ENCODE measurements at regions not wholly inside any gene's neighbourhood (a gene's known extent, or its start where the extent isn't known, plus 50 kb on each side); places are given as distances from the start of the nearest gene placed in this dataset.

DNA sequence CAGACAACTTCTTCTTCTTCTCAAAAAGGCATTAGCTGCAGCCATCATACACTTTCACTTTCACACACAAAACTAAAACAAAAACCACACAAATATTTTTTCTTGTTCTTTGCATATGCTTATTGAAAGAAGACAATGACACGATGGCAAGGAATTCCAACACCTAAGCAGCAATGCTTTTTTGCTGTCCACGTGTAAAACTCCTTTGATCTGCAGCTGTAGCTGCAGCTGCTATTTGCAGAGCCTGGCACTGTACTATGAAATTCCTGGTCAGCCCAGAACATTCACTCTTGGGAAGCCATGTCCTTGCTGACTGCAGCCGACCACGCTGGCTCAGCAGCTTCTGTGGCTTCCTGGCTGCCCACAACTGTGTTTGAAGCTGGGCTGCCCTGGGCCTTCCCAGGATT, 316.2 kb downstream of the CDH2 start:
- H3K27ac ChIP-seq = no peak overlapping the region
- DNase-seq (no peak), ATAC-seq (no peak)
- H3K4me1 ChIP-seq = no peaks in the 10 kb centered on the region
- no peaks in the 10 kb centered on the region for H3K27me3 ChIP-seq
- no peaks in the 10 kb centered on the region for H3K9me3 ChIP-seq
- H3K4me3 ChIP-seq = no peak overlapping the region
- intact Hi-C loops (cut with DNase I) = no loop called here
- no peaks in the 10 kb centered on the region for H3K36me3 ChIP-seq
- TF ChIP-seq, protein P1, sequence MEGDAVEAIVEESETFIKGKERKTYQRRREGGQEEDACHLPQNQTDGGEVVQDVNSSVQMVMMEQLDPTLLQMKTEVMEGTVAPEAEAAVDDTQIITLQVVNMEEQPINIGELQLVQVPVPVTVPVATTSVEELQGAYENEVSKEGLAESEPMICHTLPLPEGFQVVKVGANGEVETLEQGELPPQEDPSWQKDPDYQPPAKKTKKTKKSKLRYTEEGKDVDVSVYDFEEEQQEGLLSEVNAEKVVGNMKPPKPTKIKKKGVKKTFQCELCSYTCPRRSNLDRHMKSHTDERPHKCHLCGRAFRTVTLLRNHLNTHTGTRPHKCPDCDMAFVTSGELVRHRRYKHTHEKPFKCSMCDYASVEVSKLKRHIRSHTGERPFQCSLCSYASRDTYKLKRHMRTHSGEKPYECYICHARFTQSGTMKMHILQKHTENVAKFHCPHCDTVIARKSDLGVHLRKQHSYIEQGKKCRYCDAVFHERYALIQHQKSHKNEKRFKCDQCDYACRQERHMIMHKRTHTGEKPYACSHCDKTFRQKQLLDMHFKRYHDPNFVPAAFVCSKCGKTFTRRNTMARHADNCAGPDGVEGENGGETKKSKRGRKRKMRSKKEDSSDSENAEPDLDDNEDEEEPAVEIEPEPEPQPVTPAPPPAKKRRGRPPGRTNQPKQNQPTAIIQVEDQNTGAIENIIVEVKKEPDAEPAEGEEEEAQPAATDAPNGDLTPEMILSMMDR (IDR thresholded peaks at IDR 0.05) = no peak

DNA sequence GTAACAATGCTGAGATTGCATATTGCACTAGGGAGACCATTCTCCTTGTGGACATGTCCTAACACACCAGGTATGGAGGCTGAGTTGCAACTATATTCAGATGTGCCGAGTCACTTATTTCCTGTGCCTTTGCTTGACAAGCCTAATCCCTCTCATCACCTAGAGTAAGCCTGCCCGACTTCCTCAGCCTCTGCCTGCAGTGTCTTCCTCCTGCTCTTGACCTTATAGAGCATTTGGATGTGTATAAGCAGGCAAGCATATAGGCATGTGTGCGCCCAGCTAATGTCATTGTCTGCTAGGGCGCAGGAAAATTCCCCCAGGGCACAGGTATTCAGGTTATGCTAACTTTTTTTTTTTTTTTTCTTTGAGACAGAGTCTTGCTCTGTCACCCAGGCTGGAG, 316.9 kb downstream of the CDH2 start:
- no peaks in the 10 kb centered on the region for H3K4me1 ChIP-seq
- TF ChIP-seq, protein P1 (IDR thresholded peaks at IDR 0.05) = no peak
- no peak overlapping the region for H3K27ac ChIP-seq
- DNase-seq (no peak), ATAC-seq (no peak)
- intact Hi-C loops (cut with DNase I) = no loop called here
- no peaks in the 10 kb centered on the region for H3K27me3 ChIP-seq
- H3K4me3 ChIP-seq = no peak overlapping the region
- no peaks in the 10 kb centered on the region for H3K36me3 ChIP-seq
- no peaks in the 10 kb centered on the region for H3K9me3 ChIP-seq

DNA sequence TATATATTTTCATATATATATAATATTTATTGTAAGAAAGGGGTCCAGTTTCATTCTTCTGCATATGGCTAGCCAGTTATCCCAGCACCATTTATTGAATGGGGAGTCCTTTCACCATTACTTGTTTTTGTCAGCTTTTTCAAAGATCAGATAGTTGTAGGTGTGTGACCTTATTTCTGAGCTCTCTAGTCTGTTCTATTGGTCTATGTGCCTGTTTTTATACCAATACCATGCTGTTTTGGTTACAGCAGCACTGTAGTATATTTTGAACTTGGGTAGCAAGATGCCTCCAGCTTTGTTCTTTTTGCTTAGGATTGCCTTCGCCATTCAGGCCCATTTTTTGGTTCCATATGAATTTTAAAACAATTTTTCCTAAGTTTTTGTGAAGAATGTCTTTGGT, 320.1 kb downstream of the CDH2 start:
- Histone ChIP-seq H3K27me3 (no peaks in the 10 kb centered on the region), H3K27ac (no peak overlapping the region), H3K9me3 (no peaks in the 10 kb centered on the region), H3K4me1 (no peaks in the 10 kb centered on the region), H3K36me3 (no peaks in the 10 kb centered on the region), H3K4me3 (no peak overlapping the region)
- DNase-seq (no peak), ATAC-seq (no peak)
- TF ChIP-seq, protein P1 (IDR thresholded peaks at IDR 0.05) = no peak
- intact Hi-C loops (cut with DNase I) = no loop called here

DNA sequence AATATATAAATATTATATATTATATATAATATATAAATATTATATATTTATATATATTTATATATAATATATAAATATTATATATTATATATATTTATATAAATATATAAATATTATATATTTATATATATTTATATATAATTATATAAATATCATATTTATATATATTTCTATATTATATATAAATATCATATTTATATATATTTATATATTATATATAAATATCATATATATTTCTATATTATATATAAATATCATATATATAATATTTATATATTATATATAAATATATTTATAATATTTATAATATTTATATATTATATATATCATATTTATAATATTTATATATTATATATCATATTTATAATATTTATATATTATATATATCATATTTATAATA, 321.4 kb downstream of the CDH2 start:
- H3K4me3 ChIP-seq = no peak overlapping the region
- no peak for DNase-seq
- H3K27me3 ChIP-seq = no peaks in the 10 kb centered on the region
- no peak for ATAC-seq
- H3K36me3 ChIP-seq = no peaks in the 10 kb centered on the region
- no peaks in the 10 kb centered on the region for H3K9me3 ChIP-seq
- no peaks in the 10 kb centered on the region for H3K4me1 ChIP-seq
- intact Hi-C loops (cut with DNase I) = no loop called here
- TF ChIP-seq, protein P1 (IDR thresholded peaks at IDR 0.05) = no peak
- H3K27ac ChIP-seq = no peak overlapping the region

DNA sequence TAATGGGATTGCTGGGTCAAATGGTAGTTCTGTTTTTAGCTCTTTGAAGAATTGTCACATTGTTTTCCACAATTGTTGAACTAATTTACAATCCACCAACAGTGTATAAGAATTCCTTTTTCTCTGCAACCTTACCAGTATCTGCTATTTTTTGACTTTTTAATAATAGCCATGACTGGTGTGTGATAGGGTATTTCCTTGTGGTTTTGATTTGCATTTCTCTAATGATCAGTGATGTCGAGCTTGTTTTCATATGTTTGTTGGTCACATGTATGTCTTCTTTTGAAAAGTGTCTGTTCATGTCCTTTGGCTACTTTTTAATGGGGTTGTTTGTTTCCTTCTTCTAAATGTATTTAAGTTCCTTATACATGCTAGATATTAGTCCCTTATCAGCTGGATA, 322.3 kb downstream of the CDH2 start:
- DNase-seq (no peak), ATAC-seq (no peak)
- TF ChIP-seq, protein P1 (IDR thresholded peaks at IDR 0.05) = no peak
- Histone ChIP-seq H3K27ac (no peak overlapping the region), H3K27me3 (no peaks in the 10 kb centered on the region), H3K4me3 (no peak overlapping the region), H3K4me1 (no peaks in the 10 kb centered on the region), H3K36me3 (no peaks in the 10 kb centered on the region), H3K9me3 (no peaks in the 10 kb centered on the region)
- intact Hi-C loops (cut with DNase I) = no loop called here

DNA sequence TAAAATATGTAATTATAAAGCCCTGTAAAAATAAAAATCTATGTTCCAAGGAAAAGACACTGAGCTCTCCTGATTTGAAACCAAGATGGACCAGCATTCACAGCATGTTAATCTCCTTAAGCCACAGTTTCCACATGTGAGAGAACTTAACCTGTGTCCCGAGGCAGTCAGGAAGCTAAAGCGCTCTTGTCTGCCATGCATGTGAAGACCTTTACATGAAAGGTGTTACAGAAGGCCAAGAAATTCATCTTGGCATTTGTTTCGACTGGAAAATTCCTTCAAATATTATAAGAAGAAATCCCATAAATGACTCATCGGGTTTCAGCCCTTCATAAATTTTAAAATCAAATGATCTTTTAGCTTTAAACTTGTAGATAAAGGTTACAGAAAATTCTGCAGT, 328.6 kb downstream of the CDH2 start:
- H3K9me3 ChIP-seq = no peaks in the 10 kb centered on the region
- ATAC-seq = no peak
- no peaks in the 10 kb centered on the region for H3K27me3 ChIP-seq
- no peak overlapping the region for H3K27ac ChIP-seq
- H3K36me3 ChIP-seq = no peaks in the 10 kb centered on the region
- no peaks in the 10 kb centered on the region for H3K4me1 ChIP-seq
- TF ChIP-seq, protein P1 (IDR thresholded peaks at IDR 0.05) = no peak
- intact Hi-C loops (cut with DNase I) = no loop called here
- no peak for DNase-seq
- no peak overlapping the region for H3K4me3 ChIP-seq
